ENCODE measurements at regions not wholly inside any gene's neighbourhood (a gene's known extent, or its start where the extent isn't known, plus 50 kb on each side); places are given as distances from the start of the nearest gene placed in this dataset.
"Not testable (repeated sequence)": the region's sequence is repeated elsewhere in the genome, so short reads cannot be mapped to it uniquely, and the experiment has no call there.

- no peak for DNase-seq
Observed at GRCh38 chr3:145892869-145893268, 268.1 kb downstream of the PLOD2 start.

- no peak for DNase-seq
Observed at GRCh38 chr3:145893331-145893730, 267.7 kb downstream of the PLOD2 start.

- no peak for DNase-seq
Observed at GRCh38 chr3:145898487-145898886, 262.5 kb downstream of the PLOD2 start.

GRCh38 chr3:145899241-145899640, 261.7 kb downstream of the PLOD2 start:
- DNase-seq, result no peak

- DNase-seq, result no peak
Observed at GRCh38 chr3:145900056-145900829, 260.7 kb downstream of the PLOD2 start.

- DNase-seq, result no peak
Observed at GRCh38 chr3:145902166-145902565, 258.8 kb downstream of the PLOD2 start.

- DNase-seq, result no peak
Observed at GRCh38 chr3:145903472-145904013, 257.4 kb downstream of the PLOD2 start.

- DNase-seq, result no peak
Observed at GRCh38 chr3:145904138-145904537, 256.8 kb downstream of the PLOD2 start.

GRCh38 chr3:145906301-145906700, 254.7 kb downstream of the PLOD2 start:
- DNase-seq, result no peak

- no peak for DNase-seq
Observed at GRCh38 chr3:145906755-145907154, 254.2 kb downstream of the PLOD2 start.

GRCh38 chr3:145911016-145911415, 250.0 kb downstream of the PLOD2 start:
- DNase-seq, result no peak

- DNase-seq, result no peak
Observed at GRCh38 chr3:145915787-145916186, 245.2 kb downstream of the PLOD2 start.

- not testable (repeated sequence) for DNase-seq
Observed at GRCh38 chr3:145927736-145928135, 233.2 kb downstream of the PLOD2 start.

- no peak for DNase-seq
Observed at GRCh38 chr3:145936971-145937370, 224.0 kb downstream of the PLOD2 start.

- no peak for DNase-seq
Observed at GRCh38 chr3:145939431-145939830, 221.6 kb downstream of the PLOD2 start.

- DNase-seq, result no peak
Observed at GRCh38 chr3:145942052-145942451, 218.9 kb downstream of the PLOD2 start.

GRCh38 chr3:145943952-145944351, 217.0 kb downstream of the PLOD2 start:
- DNase-seq, result no peak

- DNase-seq, result no peak
Observed at GRCh38 chr3:145951441-145951840, 209.5 kb downstream of the PLOD2 start.

GRCh38 chr3:145952536-145952935, 208.4 kb downstream of the PLOD2 start:
- DNase-seq, result no peak

GRCh38 chr3:145953316-145953715, 207.7 kb downstream of the PLOD2 start:
- DNase-seq, result no peak

GRCh38 chr3:145959457-145960088, 201.4 kb downstream of the PLOD2 start:
- no peak for DNase-seq

GRCh38 chr3:145963111-145963510, 197.9 kb downstream of the PLOD2 start:
- DNase-seq, result no peak

- no peak for DNase-seq
Observed at GRCh38 chr3:145967043-145967442, 193.9 kb downstream of the PLOD2 start.

- DNase-seq, result no peak
Observed at GRCh38 chr3:145971186-145971585, 189.8 kb downstream of the PLOD2 start.
